GM23248 (cell line): ENCODE measurements at regions not wholly inside any gene's neighbourhood (a gene's known extent, or its start where the extent isn't known, plus 50 kb on each side); places are given as distances from the start of the nearest gene placed in this dataset.

ENCODE experiments used
- DNase-seq: peaks from one replicate; pipeline ENCODE4 v3.0.0-alpha.2; 2015
- H2AFZ ChIP-seq: fragments of 200-600 bp; sonication (generic); 2 replicates; pipeline ENCODE4 v1.6.1; 2016; ENCODE audit warnings: antibody characterized with exemption
- H3F3A ChIP-seq: fragments of 200-600 bp; sonication (generic); 2 replicates; pipeline ENCODE4 v1.6.1; 2016; ENCODE audit warnings: mild to moderate bottlenecking, antibody characterized with exemption, mixed run types; ENCODE audit not compliant: insufficient read depth
- H3K27ac ChIP-seq: fragments of 200-600 bp; sonication (generic); 2 replicates; pipeline ENCODE4 v1.5.1; 2016; ENCODE audit warnings: mild to moderate bottlenecking
- H3K27me3 ChIP-seq: fragments of 200-600 bp; sonication (generic); replicated peaks from 2 replicates; pipeline ENCODE4 v1.6.1; 2016; ENCODE audit warnings: mild to moderate bottlenecking; ENCODE audit not compliant: insufficient read depth
- H3K36me3 ChIP-seq: fragments of 200-600 bp; sonication (generic); 2 replicates; pipeline ENCODE4 v1.6.1; 2016; ENCODE audit warnings: low read depth, mild to moderate bottlenecking
- H3K4me1 ChIP-seq: fragments of 200-600 bp; sonication (generic); 2 replicates; pipeline ENCODE4 v1.6.1; 2016; ENCODE audit warnings: mild to moderate bottlenecking; ENCODE audit not compliant: insufficient read depth
- H3K4me2 ChIP-seq: fragments of 200-600 bp; sonication (generic); one replicate; pipeline ENCODE4 v1.6.1; 2016; ENCODE audit warnings: mild to moderate bottlenecking; ENCODE audit not compliant: unreplicated experiment
- H3K4me3 ChIP-seq: fragments of 200-600 bp; sonication (generic); 2 replicates; pipeline ENCODE4 v1.5.1; 2016; ENCODE audit warnings: mild to moderate bottlenecking
- H3K79me2 ChIP-seq: fragments of 200-600 bp; sonication (generic); 2 replicates; pipeline ENCODE4 v1.6.1; 2016; ENCODE audit warnings: mild to moderate bottlenecking; ENCODE audit not compliant: insufficient read depth
- H3K9ac ChIP-seq: fragments of 200-600 bp; sonication (generic); 2 replicates; pipeline ENCODE4 v1.6.1; 2016; ENCODE audit warnings: mild to moderate bottlenecking
- H3K9me2 ChIP-seq: fragments of 200-600 bp; sonication (generic); 2 replicates; pipeline ENCODE4 v1.6.1; 2016; ENCODE audit warnings: mixed run types, mild to moderate bottlenecking, moderate library complexity; ENCODE audit not compliant: insufficient read depth
- H3K9me3 ChIP-seq: fragments of 200-600 bp; sonication (generic); one replicate; pipeline ENCODE4 v1.6.1; 2017; ENCODE audit warnings: low read depth
- H4K20me1 ChIP-seq: fragments of 200-600 bp; sonication (generic); 2 replicates; pipeline ENCODE4 v1.6.0; 2016; ENCODE audit not compliant: insufficient read depth
- EZH2 ChIP-seq: fragments of 200-600 bp; sonication (generic); IDR thresholded peaks from 2 replicates; pipeline ENCODE4 v1.6.1; 2018; ENCODE audit warnings: antibody characterized with exemption, mild to moderate bottlenecking; ENCODE audit not compliant: insufficient read depth, poor library complexity, severe bottlenecking
- EZH2phosphoT487 ChIP-seq: fragments of 200-600 bp; sonication (generic); IDR thresholded peaks from 2 replicates; pipeline ENCODE4 v1.6.1; 2018; ENCODE audit warnings: antibody characterized with exemption, moderate library complexity, mild to moderate bottlenecking, low read depth; ENCODE audit not compliant: insufficient read depth
- WGBS, 2 experiments: methylation state at CpG; one replicate each; pipeline ENCODE4 v1.1.6; 2015 to 2017; ENCODE audit warnings: low lambda C conversion rate in 2 of 2, low coverage in 1 of 2; ENCODE audit errors: missing lambda C conversion rate in 2 of 2; 5-methylcytosine and 5-hydroxymethylcytosine counted together
- in situ Hi-C: fragments of 300-500 bp; cut with MboI; formaldehyde crosslinking; loops from 2 replicates; pipeline ENCODE4 v1.15.0; 2020

DNA sequence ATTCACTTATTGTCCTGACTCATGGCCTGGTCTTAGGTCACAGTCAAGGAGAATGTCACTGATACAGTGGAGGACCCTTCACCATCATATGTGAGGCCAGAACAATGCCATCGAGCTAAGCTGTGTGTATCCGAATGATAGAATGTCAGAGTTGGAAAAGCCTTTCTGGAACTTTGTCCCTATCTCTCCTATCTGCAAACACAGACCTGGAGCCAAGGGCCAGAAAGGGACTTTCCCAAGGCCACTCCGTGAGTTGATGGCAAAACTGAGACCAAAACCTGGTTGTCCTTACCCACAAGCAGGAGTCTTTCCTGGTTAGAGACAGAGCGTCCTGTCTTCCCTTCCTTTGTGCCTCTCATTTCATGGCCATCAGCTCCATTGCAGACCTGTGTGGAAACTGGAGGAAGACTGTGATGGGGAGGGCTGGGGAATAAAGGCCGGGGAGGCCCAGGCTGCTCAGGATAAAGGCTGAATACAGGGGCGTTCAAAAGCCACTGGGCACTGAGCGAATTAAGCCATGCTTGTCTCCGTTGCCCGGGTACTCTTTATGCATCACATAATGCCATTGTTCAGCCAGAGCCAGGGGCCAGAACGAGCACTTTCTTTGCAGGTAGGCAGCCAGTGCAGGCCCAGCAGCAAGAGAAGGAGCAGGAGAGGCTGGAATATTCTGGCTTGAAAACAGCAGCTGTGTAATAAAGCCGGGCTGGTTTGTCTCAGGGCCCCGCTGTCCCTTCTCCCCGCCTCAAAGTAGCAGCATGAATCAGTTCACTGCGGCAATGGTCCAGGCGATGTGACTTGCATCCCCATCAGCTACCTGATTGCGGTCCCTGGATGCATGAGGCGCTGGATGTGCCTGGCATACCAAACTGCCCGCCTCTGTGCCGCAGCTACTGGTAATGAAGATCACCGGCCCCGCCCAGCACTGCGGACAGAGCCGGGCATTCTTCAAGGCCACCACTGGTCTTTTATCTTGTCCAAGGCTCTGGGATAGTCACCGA, 143.0 kb downstream of the RPS24 start:
- H3K4me1 ChIP-seq, result peaks cover 10% of the 10 kb centered on the region; the same call in 1 of the 2 replicates
- TF ChIP-seq EZH2, result no peak
- TF ChIP-seq EZH2phosphoT487, result no peak
- no peak overlapping the region for H3K4me2 ChIP-seq
- H3K9ac ChIP-seq, result no peak overlapping the region
- H3K9me2 ChIP-seq, result no peaks in the 10 kb centered on the region
- no peaks in the 10 kb centered on the region for H4K20me1 ChIP-seq
- DNase-seq, result no peak
- in situ Hi-C loops, result no loop called here
- WGBS, 2 experiments, result 96 to 99% methylated on average over 24 of the region's 24 CpGs
- no peaks in the 10 kb centered on the region for H3K79me2 ChIP-seq
- no peaks in the 10 kb centered on the region for H3F3A ChIP-seq
- no peak overlapping the region for H3K4me3 ChIP-seq
- H2AFZ ChIP-seq, result no peak overlapping the region
- no peaks in the 10 kb centered on the region for H3K36me3 ChIP-seq
- H3K9me3 ChIP-seq, result no peaks in the 10 kb centered on the region
- no peaks in the 10 kb centered on the region for H3K27me3 ChIP-seq
- no peak overlapping the region for H3K27ac ChIP-seq

DNA sequence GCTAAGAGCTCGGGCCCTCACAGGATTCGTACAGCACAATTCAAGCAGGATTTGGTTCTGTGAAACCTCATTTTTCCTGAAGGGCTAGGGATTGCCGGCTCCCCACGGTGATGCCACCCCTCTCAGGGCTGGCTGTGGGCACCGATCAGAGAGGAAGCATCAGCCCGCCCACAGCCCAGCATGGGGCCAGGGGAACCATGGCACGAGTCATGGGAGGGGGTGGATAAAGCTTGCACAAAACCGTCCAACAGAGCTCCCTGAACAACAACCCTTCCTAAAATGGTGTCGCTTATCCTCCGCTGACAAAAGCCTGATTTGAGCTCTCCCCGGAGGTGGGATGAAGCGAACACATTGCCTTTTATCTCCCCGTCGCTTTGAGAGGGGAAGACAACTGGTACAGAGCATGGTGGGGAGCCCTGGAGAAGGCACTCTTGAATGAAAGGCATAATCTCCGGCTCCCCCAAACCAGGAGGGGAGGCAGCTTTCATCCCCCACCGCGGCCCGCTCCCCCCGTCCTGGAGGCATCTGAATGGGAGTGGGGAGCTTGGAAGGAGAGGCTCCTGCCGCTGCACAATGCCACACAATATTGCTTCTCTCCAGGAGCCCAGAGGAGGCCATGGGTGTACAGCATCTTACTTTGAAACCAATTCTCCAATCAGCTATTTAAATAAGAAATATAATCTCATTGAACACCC, 144.0 kb downstream of the RPS24 start:
- Histone ChIP-seq H3K9me3 (no peaks in the 10 kb centered on the region), H3K79me2 (no peaks in the 10 kb centered on the region), H3K9me2 (no peaks in the 10 kb centered on the region), H3K9ac (no peak overlapping the region), H3K27me3 (no peaks in the 10 kb centered on the region), H3K4me3 (no peak overlapping the region), H3K27ac (no peak overlapping the region), H3K4me1 (peaks cover 10% of the 10 kb centered on the region; the same call in 1 of the 2 replicates), H4K20me1 (no peaks in the 10 kb centered on the region), H2AFZ (no peak overlapping the region), H3K36me3 (no peaks in the 10 kb centered on the region), H3F3A (no peaks in the 10 kb centered on the region), H3K4me2 (no peak overlapping the region)
- DNase-seq, result peak; percentile 31
- no peak for TF ChIP-seq EZH2
- no peak for TF ChIP-seq EZH2phosphoT487
- WGBS, 2 experiments, result 87 to 88% methylated on average over 20 of the region's 20 CpGs
- in situ Hi-C loops, result no loop called here

DNA sequence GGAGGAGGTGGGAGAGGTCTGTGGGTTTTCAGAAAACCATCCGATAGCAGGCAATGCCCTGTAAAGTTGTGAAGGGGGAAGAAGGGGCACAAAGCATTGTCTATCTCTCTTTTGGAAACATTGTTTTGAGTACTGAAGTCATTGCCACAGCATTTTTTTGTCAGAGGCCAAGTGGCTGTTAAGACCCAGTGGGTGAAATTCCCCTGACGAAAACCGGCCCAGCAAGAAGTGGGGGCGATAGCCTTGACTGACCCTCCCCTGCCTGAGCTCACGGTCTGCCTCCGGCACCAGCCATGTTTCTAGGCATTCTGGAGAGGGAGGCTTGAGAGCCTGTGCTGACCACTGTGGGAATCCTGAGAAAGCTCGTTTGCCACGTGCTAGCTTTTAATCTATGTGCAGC, 144.7 kb downstream of the RPS24 start:
- no peak for DNase-seq
- Histone ChIP-seq H4K20me1 (no peaks in the 10 kb centered on the region), H3K9me2 (no peaks in the 10 kb centered on the region), H2AFZ (no peak overlapping the region), H3K9ac (no peak overlapping the region), H3K27ac (no peak overlapping the region), H3K27me3 (no peaks in the 10 kb centered on the region), H3K4me1 (peaks cover 6% of the 10 kb centered on the region; the same call in 1 of the 2 replicates), H3K9me3 (no peaks in the 10 kb centered on the region), H3F3A (no peaks in the 10 kb centered on the region), H3K36me3 (no peaks in the 10 kb centered on the region), H3K79me2 (no peaks in the 10 kb centered on the region), H3K4me3 (no peak overlapping the region), H3K4me2 (no peak overlapping the region)
- in situ Hi-C loops, result no loop called here
- 73 to 83% methylated on average over 8 of the region's 8 CpGs for WGBS, 2 experiments
- no peak for TF ChIP-seq EZH2

DNA sequence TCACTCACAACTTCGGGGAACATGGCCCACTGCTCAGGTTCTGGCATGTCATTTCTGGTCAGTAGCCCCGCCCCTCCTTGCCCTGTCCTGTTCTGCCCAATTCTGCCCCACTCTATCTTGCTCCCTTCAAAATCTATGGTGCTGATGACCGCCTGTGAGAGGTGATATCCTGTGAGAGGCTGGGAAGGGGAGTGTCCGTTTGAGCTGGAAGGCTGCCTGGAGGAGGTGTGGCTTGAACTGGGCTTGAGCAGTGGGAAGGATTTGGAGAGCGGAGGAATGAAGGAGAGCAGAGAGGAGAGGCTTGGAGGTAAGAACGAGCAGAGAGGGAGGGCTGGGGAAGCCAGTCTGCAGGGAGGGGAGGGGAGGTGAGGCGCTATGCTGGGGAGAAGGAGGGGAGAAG, 145.3 kb downstream of the RPS24 start:
- Histone ChIP-seq H3K4me1 (peaks cover under 1% of the 10 kb centered on the region; the same call in 1 of the 2 replicates), H3K27me3 (no peaks in the 10 kb centered on the region), H3K9me2 (no peaks in the 10 kb centered on the region), H3K4me3 (no peak overlapping the region), H3K4me2 (no peak overlapping the region), H3K36me3 (no peaks in the 10 kb centered on the region), H3K9me3 (no peaks in the 10 kb centered on the region), H4K20me1 (no peaks in the 10 kb centered on the region), H3K79me2 (no peaks in the 10 kb centered on the region), H3K9ac (no peak overlapping the region), H2AFZ (no peak overlapping the region), H3F3A (no peaks in the 10 kb centered on the region), H3K27ac (no peak overlapping the region)
- in situ Hi-C loops, result no loop called here
- 54 to 60% methylated on average over 4 to 7 of the region's 7 CpGs for WGBS, 2 experiments
- peak; percentile 33 for DNase-seq
- TF ChIP-seq EZH2 (no peak), EZH2phosphoT487 (no peak)
